Activated T-helper 1 cell treated with Interleukin-2 at 50 U/mL for 16 hours (primary cell): ENCODE measurements at regions not wholly inside any gene's neighbourhood (a gene's known extent, or its start where the extent isn't known, plus 50 kb on each side); places are given as distances from the start of the nearest gene placed in this dataset.

ENCODE experiments used
- DNase-seq: peaks from one replicate; pipeline ENCODE4 v3.0.0-alpha.2; 2020; ENCODE audit warnings: low read depth

DNA sequence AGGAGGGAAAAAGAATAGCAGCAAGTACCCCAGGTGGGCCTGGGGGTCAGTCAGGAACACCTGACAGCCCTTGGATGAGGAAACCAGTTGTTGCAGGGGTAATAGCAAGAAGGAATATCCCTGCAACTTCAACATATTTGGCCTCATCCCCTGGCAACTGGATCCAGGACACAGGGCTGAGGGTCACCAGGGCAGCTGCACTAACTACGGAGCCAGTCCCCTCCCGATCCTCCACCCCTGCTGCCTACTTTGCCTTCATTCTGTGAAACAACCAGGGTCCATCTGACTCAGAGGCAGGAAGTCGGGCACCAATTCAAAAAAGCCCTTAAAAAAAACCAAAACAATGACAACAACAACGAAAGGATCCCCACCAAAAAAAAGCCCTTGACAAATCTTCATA is 52.9 kb downstream of the FRMPD3 start:
- no peak for DNase-seq

DNA sequence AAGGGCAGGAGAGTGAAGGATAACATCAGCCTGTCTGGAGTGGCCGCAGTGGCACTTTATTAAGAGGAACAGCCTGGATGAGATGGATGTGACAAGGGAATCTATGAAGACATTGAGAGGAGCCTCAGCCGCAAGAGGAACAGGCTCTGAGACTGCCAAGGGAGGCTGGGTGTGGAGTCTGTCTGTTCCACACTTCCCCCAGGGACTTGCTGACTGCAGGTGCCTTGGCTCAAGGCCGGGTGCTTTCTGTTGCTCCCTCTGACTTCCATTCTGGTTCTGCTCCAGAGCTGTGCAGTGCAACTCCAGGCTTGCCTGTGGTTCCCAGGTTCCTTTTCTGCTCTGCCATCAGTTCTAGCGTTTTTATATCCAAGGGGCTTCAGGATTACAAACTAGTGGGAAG is 54.6 kb downstream of the FRMPD3 start:
- no peak for DNase-seq

DNA sequence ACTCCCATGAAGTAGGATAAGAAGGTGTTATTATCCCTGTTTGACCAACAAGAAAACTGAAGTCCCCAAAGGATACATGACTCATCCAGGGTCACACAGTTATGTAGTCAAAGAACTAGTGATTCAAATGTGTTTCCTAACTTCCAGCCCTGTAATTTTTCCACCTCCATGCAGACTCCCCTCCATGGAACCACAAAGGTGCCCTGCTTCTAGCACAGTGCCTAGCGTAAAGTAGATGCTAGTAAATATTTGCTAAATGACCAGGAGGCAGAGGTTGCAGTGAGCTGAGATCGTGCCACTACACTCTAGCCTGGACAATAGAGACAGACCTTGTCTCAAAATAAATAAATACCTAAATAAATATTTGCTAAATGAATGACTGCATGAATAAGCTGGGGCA is 55.8 kb downstream of the FRMPD3 start:
- no peak for DNase-seq

DNA sequence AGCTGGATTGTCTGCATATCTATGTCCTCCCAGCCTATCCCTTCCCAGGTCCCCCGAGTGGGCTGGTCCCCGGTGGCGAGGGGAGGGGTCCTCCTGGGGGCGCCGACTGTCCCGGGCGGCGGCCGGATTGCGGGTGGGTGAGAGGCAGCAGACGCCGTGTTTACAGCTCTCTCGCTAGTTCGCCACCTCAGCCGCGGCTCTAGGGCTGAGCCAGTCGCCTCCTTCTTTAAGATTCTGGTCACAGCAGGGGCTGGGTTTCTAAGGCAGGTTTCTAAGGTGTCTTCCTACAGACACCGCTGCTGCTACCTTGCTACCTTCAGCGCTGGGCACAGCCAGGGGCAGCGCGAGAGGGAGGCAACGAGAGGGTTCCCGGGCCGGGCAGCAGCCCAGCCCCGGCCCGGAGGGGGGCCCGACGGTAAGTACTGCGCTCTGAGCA is 57.2 kb downstream of the FRMPD3 start:
- no peak for DNase-seq

DNA sequence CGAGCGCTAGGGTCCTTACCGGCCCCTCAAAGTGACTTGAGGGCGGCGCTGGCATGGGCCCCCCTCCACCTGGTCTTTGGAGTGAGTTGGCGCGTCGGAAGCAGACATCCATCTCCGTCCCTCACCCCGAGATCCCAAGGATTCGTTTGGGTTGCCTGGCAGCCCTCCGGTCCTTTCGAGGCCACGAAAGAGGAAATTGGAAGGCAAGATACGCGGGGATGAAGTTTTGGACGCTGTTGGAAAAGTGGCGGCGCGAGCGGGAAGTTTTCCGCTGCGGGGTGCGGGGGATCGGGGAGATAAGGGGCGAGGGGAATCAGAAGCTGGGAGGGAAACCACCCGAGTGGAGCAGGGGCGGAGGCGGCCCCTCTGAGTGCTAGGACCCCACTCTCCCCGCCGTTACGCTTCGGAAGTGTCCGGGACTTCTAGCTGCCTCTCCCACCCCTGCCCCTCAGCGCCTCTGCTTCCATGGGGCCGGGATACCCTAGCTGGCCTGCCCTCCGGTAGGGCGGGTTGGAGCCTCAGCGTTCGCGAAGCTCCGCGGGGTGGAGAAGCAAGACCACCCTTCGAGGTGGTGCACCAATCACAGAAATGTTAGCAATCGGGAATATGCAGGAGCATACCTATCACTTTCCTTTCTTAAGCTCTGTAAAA is 57.8 kb downstream of the FRMPD3 start:
- DNase-seq: no peak

DNA sequence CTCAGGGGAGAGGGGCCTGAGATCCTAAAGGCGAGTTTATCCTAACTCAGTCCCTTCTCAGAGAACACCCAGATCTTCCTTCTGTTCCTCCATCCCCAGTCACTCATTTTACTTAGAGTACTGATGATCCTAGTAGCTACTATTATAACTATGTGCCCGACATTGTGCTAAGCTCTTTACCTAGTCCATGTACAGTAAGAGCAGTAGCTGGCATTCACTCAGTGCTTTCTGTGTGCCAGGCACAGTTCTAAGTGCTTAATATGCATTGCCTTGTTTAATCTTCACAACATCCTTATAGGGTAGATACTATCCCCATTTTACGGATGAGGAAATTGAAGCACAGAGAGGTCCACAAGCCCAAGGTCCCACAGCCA is 58.3 kb downstream of the FRMPD3 start:
- DNase-seq: no peak

DNA sequence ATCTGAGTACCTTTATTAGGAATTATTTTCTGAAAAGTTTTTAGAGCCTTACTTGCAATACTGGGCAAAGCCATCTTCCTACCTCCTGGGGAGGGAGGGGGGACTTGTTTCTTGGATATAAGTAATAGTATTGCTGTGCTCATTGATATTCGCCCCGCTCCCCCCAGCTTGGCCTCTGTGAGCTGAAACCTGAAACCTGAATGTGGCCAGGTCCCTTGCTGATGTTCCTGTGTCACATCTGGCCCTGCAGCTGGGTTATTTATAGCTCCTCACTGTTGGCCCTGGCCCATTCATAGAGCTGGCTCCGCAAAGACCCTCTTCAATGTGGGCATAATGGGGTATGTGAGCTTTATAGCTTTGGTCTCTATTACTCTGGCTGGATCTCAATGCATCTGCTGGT is 59.5 kb downstream of the FRMPD3 start:
- no peak for DNase-seq

DNA sequence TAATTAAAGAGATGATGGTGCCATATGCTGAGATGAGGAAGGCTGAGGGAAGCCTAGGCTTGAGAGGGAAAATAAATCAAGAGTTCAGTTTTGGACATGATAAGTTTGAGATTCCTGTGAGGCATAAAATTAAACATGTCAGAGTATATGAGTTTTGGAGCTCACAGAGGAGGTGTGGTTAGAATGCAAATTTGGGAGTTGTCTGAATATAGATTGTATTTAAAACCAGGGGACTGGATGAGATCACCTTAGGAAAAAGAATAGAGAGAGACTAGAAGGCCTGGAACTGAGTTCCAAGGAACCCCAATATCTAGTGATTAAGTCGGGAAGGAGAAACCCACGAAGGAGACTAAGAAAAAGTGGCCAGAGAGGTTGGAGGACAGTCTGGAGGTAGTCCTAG is 65.5 kb downstream of the FRMPD3 start:
- DNase-seq: no peak

DNA sequence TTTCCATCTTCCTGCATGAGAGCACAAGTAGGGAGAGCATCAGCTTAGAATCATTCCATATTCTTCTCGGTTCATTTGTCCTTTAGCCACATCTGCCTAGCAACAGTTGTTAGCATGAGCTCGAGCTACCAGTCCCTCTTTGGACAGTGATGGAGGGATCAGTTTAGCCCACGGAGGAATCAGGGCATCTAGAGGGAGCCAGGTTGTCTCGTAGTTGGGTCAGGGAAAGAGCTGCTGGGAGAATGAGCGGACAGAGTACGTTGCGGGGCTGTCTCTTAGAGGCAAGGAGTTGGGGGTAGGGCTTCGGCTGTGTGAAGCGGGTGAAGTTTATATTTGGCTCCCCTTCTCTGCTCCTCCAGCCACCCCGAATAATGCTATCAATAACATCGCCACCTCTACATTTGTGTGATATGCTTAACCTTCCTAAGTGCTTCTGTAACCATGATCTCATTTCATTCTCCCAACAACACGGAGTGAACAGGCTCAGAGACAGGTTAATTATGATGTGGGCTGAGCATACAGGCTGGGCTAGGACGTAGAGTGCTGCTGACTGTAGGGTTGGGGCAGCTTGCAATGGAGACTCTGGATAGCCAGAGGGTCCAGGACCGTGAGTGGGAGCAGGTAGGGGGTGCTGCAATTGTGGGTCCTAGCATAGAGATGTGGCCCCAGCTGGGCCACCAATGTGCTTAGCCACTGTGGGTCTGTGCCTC is 72.6 kb downstream of the FRMPD3 start:
- DNase-seq: no peak

DNA sequence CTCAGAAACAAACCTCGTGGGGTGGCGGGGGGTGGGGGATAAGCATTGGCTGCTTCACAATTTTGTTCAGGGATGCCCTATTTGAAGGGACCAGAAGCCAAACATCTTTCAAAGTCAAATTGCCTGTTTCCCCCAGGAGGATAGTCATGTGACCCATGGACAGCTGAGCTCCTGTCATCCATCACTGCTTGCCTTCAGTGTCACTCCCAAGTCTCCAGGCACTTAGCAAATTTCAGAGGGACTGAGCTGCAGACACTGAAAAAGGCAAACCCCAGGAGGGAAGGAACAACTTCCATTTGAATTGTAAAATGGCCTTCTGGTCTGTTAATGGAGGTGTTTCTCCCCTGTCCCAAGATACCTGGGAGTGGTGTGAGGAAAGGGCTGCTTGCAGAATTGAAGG is 73.4 kb downstream of the FRMPD3 start:
- no peak for DNase-seq

DNA sequence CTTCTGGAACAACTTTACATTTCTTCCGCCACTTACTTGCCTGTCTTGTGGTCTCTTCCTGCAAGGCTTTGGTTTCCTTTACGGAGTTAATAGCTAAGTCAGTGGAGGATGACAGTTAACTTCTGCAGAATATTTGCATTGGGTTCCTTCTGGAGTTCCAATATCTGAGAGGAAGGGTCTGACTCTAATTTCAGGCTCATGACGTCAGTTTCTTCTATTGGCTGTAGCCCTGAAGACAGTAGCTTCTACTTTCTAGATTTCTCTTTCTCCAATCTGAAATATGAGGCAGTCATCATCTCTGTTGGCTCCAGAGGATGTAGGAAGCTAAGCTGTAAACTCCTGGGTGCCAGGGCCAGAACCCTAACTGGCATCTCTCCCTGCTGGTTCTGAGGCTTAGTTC is 76.7 kb downstream of the FRMPD3 start:
- DNase-seq: no peak

DNA sequence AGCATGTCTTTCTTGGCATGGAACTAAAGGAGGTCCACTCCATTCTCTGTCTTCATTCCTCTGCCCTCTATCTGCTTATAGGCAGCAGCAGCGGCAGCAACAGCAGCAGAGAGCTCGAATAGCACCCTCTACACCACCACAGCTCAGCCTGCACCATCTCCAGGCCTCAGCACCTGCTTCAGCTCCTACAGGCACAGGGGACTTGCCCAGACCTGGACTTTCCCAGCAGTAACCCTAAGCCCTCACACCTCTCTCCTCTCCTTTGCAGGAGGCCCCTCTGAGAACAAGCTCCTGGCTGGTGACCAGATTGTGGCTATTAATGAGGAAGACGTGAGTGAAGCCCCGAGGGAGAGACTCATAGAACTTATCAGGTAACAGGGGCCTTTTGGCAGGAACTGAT is 80.7 kb downstream of the FRMPD3 start:
- no peak for DNase-seq

DNA sequence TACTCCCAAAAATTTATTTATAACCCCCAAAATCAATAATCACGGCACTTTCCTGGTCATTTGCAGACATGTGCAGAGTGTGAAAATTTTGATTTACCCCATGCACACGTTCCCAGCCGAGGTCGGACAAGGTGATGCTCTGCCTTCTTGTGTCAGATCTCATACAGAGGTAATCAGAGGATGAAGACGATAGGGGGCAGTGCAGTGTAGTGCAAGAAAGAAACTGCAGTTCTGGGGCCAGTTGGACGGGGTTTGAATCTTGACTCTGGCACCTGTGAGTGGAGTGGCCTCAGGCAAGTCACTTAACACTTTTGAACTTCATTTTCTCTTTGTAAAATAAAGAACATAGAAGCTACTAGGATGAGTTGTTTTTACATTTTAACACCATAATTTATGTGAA is 88.4 kb downstream of the FRMPD3 start:
- DNase-seq: peak; percentile 0

DNA sequence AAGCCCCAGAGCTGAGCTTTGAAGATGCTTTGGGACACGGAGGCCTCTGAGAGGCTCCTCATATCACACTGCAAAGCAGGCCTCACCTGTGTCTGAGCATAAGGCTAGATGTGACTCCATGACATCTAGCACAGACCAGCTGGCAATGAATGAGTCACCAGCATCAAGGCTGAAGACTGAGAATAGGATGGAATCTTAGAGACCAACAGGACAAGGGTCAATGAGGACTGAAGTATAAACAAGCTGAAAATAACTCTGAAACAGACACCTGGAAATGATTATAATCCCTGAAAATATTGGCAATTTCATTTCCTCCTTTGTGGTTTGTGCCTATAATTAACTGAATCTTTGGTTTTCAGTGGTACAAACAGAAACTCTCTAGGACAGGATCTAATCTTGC is 87.1 kb upstream of the PRPS1 start:
- DNase-seq: no peak

DNA sequence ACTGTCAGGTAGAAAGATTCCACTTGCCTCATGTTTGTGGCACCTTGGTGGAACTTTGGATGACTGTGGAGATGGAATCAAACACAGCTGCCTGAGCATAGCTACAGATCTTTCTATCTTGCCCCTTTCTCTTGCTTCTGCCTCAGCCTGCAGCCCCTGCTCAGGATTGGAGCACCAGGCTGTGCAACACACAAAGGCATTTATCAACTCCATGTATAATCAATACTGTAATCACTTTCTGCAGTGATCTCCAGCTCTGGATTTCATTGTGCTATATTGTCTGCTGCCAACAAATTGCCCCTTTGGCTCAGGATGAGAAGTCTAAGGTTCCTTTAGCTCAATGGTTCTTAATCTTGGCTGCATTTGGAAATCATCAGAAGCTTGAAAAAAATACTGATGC is 86.3 kb upstream of the PRPS1 start:
- DNase-seq: no peak

DNA sequence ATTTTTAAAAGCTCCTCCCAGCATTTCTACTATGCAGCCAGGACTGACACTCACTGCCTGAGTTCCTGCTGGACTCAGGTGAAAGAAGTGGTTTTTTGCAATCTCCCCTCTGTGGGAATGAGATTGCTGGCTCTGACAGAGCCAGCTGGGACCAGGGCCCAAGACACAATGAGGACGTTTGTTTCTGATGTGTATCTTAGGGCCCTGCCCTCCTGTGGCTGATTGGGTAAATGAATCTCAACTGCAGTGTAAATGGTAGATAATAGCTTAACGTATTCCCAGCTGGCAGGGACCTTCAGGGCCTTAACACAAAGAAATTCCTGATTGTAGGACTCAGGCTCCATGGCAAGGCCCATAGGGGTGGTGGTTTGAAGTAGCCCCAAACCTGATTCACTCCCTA is 85.8 kb upstream of the PRPS1 start:
- DNase-seq: no peak

DNA sequence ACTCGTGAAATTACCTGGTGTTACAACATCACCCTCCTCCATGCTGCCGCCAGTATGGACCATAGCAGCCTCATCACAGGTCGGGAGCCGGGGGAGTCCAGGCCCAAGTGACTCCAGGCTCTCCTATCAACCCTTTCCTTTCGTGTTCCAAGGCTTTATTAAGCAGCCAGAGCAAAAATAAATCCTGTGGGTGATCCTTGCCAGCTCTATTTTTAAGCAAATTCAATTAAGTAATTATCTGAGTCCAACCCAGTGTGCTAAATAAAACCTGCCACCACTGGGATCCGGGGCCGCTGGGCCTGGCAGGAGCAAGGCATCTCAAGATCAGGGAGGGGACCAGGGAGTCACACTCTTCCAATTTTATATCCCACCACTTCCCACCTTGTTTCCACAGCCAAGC is 80.7 kb upstream of the PRPS1 start:
- no peak for DNase-seq

DNA sequence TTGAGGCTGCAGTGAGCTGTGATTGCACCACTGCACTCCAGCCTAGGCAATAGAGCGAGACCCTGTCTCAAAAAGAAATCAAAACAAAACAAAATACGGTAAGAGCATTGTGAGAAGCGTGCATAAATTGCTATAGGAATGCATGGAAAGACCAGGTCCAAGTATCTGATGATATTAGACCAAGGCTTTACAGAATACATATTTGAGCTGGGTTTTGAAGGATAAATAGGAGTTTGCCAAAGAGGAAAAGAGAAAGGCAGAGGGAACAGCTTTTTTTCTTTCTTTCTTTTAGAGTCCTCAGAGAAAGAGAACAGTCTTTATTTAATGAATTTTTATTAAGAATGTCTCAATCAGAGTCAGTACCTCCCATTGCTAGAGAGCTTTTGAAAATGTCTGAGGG is 79.5 kb upstream of the PRPS1 start:
- DNase-seq: no peak

DNA sequence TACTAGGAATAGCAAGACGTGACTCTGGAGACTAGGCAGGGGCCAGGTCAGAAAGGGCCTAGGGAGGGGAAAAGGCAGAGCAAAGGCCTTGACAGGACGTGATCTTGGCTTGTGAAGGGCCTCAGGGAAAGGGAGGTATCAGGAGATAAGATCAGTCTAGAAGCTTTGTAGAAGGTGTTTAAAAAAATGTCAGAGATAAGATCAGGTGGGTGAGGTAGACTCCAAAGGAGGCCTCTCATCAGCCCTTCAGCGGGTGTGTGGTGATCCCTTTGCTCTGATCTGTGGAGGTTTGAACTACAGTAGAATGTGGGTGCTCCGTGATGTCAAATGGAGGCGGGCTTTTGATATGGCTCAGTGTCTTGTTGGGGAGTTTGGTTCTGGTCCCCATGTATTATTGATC is 78.8 kb upstream of the PRPS1 start:
- DNase-seq: no peak

DNA sequence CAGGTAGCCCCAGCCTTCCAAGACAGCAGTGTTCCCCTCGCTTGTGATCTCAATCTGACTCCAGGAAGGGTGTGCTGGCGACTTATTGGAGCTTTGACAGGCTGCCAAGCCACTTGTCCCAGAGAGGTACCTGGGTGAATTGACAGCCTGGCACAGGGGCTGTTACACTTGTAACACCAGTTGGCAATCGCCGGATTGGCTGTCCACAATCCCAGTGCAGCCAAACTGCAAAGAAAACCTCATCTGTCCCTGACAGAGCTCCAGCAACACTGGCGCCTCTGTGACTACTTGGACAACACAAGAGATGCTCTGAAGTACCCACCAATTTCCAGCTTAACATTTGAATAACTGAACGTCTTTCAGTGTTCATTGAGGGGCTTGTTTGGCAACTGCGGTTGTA is 76.8 kb upstream of the PRPS1 start:
- DNase-seq: no peak

DNA sequence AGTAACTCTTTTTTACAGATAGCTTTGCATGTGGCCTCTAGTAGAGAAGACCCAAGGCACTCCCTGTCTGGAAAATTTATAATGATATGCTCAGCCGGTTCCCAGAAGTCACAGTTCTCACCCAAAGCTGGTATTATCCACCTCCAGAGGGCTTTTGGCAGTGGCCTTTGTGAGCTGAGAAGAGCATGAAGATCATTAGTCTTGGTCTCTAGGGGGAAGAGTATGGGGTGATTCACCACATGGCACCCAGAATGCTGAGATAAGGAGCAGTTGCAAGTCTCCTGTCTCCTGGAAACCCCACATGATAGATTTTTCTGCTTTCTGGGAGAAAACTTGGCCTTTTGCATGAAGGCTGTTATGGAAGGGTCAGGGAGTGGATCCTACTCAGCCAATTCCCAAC is 75.4 kb upstream of the PRPS1 start:
- no peak for DNase-seq

DNA sequence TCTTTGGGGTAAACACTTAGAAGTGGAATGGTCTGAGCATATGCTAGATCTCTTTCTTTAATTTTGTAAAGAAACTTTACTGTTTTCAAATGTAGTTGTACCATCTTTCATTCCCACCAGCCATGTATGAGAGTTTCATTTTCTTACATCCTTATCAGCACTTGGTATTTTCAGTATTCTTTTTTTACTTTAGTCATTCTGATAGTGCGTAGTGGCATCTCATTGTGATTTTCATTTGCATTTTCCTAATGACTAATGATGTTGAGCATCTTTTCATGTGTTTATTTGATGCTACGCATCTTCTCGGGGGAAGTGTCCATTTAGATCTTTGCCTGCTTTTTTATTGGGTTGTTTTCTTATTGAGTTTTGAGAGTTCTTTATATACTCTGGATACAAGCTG is 71.3 kb upstream of the PRPS1 start:
- no peak for DNase-seq

DNA sequence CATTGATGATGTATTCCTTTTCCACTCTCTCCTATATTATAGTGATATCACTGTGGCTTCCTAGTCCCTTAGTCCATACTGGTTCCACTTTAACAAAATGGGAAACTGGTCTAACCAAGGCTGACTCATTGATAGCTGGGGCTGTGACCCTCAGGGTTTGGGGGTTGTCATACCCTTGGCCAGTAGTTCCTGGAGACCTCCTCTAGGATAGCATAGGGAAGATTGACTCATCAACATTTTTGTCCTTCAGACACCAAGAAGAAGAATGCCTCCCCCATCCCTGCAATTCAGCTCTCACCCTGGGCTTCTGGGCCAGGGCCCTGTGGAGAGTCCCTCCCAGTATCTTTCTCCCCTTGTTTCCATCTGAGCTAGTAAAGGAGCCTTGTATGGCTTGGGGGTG is 68.8 kb upstream of the PRPS1 start:
- DNase-seq: no peak

DNA sequence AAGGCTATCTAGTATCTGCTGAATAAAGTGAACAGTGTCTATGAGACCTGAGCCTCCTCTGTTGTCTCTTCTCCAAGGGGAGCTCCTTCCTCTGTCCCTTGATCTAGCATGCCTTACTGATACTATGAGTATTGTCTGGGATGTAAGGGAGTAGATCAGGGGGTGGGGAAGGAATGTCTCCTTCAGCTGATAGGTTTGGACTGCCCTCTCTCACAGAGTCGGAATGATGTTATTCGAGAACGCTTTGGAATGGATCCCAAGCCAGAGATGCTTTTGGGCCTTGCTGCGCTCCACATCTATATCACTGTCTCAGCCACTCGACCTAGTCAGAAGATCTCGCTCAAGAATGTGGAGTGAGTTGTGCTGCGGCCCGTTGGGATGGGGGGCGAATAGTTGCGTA is 68.3 kb upstream of the PRPS1 start:
- DNase-seq: no peak
